Neural cell (in vitro differentiated cells): ENCODE measurements at regions not wholly inside any gene's neighbourhood (a gene's known extent, or its start where the extent isn't known, plus 50 kb on each side); places are given as distances from the start of the nearest gene placed in this dataset.
"Not testable (repeated sequence)": the region's sequence is repeated elsewhere in the genome, so short reads cannot be mapped to it uniquely, and the experiment has no call there.

Experiments
- CTCF ChIP-seq: fragments of 450-650 bp; IDR thresholded peaks from 2 replicates; pipeline ENCODE4 v1.5.1; 2014; ENCODE audit warnings: antibody characterized with exemption, mild to moderate bottlenecking, moderate library complexity; ENCODE audit not compliant: poor library complexity, severe bottlenecking
- EP300 ChIP-seq: fragments of 450-650 bp; conservative IDR thresholded peaks from 2 replicates; pipeline ENCODE4 v1.6.1; 2014; ENCODE audit warnings: antibody characterized with exemption, mild to moderate bottlenecking, moderate library complexity; ENCODE audit not compliant: poor library complexity, severe bottlenecking
- EZH2 ChIP-seq: fragments of 200-600, 300-800 bp; shearing (Covaris generic), sonication (generic); IDR thresholded peaks from 2 replicates; pipeline ENCODE4 v1.6.1; 2014; ENCODE audit warnings: antibody characterized with exemption, low read length, borderline replicate concordance, mild to moderate bottlenecking; ENCODE audit not compliant: insufficient read depth, poor library complexity, severe bottlenecking
- POLR2AphosphoS5 ChIP-seq: IDR thresholded peaks from 2 replicates; pipeline ENCODE4 v1.6.1; 2012
- RAD21 ChIP-seq: fragments of 450-650 bp; conservative IDR thresholded peaks from 2 replicates; pipeline ENCODE4 v1.6.1; 2014; ENCODE audit warnings: antibody characterized with exemption, mild to moderate bottlenecking, moderate library complexity
- TAF1 ChIP-seq: IDR thresholded peaks from 2 replicates; pipeline ENCODE4 v1.6.1; 2012; ENCODE audit warnings: low read depth

DNA sequence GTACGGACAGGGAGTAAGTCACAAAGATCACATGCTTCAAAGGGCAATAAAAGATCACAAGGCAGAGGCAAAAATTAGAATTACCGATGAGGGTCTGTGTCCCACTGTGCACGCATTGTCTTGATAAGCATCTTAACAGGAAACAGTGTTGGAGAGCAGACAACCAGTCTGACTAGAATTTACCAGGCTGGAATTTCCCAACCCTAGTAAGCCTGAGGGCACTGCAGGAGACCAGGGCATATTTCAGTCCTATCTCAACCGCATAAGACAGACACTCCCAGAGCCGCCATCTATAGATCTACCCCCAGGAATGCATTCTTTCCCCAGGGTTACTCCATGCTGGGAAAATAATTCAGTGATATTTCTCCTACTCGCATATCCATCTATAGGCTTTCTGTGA is 66.2 kb upstream of the MAGEB2 start:
- TF ChIP-seq TAF1, CTCF, POLR2AphosphoS5, RAD21, EZH2, EP300: not testable (repeated sequence)
